Fibroblast of pulmonary artery (primary cell): ENCODE measurements at regions not wholly inside any gene's neighbourhood (a gene's known extent, or its start where the extent isn't known, plus 50 kb on each side); places are given as distances from the start of the nearest gene placed in this dataset.
A peak's percentile ranks its signal among the peaks of the same experiment; 100 is the strongest.

Source experiments
- DNase-seq: peaks from one replicate; pipeline ENCODE4 v3.0.0-alpha.2; 2010; ENCODE audit warnings: low read depth
- H3K4me3 ChIP-seq: replicated peaks from 2 replicates; pipeline ENCODE4 v1.5.1; 2011; ENCODE audit warnings: low read depth, mild to moderate bottlenecking, control low read depth, low read length, moderate library complexity
- CTCF ChIP-seq: IDR thresholded peaks from 2 replicates; pipeline ENCODE4 v1.5.1; 2011; ENCODE audit warnings: mild to moderate bottlenecking, control low read depth, low read length, inconsistent platforms; ENCODE audit errors: missing control alignments

- TF ChIP-seq CTCF = no peak
- H3K4me3 ChIP-seq = no peak overlapping the region
- no peak for DNase-seq
These were observed 174.3 kb downstream of the FOXL1 start for GRCh38 chr16:86752582-86753175.

- TF ChIP-seq CTCF = no peak
- no peak for DNase-seq
- no peak overlapping the region for H3K4me3 ChIP-seq
These were observed 175.1 kb downstream of the FOXL1 start for GRCh38 chr16:86753399-86753798.

GRCh38 chr16:86755571-86756006 is 177.2 kb downstream of the FOXL1 start:
- H3K4me3 ChIP-seq = no peak overlapping the region
- peak; percentile 76 for DNase-seq
- no peak for TF ChIP-seq CTCF

GRCh38 chr16:86756882-86757703 is 178.7 kb downstream of the FOXL1 start:
- TF ChIP-seq CTCF = no peak
- DNase-seq = no peak
- no peak overlapping the region for H3K4me3 ChIP-seq

GRCh38 chr16:86757704-86758040 is 179.3 kb downstream of the FOXL1 start:
- no peak for DNase-seq
- H3K4me3 ChIP-seq = no peak overlapping the region
- no peak for TF ChIP-seq CTCF

GRCh38 chr16:86758932-86759331 is 180.6 kb downstream of the FOXL1 start:
- no peak for TF ChIP-seq CTCF
- DNase-seq = no peak
- H3K4me3 ChIP-seq = no peak overlapping the region
